WTC11 (cell line): ENCODE measurements at regions not wholly inside any gene's neighbourhood (a gene's known extent, or its start where the extent isn't known, plus 50 kb on each side); places are given as distances from the start of the nearest gene placed in this dataset.

ENCODE experiments used
- FOXK1 ChIP-seq: sonication (generic); formaldehyde crosslinking; IDR thresholded peaks from 2 replicates; pipeline ENCODE4 v1.8.0; 2022; ENCODE audit warnings: mild to moderate bottlenecking, moderate library complexity, missing genetic modification reagents
- TCF7 ChIP-seq: sonication (generic); formaldehyde crosslinking; IDR thresholded peaks from 2 replicates; pipeline ENCODE4 v1.8.0; 2022; ENCODE audit warnings: mild to moderate bottlenecking, low read depth, missing genetic modification reagents, moderate library complexity
- TF ChIP-seq, protein P1 (sequence below): fragments of 200-600 bp; IDR thresholded peaks from 2 replicates; pipeline ENCODE4 v1.8.0; 2022; ENCODE audit warnings: antibody characterized with exemption
- TF ChIP-seq, protein P2 (sequence below): sonication (generic); formaldehyde crosslinking; IDR thresholded peaks from 2 replicates; pipeline ENCODE4 v1.8.0; 2022; ENCODE audit warnings: mild to moderate bottlenecking, missing genetic modification reagents
- TF ChIP-seq, protein P3 (sequence below): sonication (generic); formaldehyde crosslinking; IDR thresholded peaks from 2 replicates; pipeline ENCODE4 v1.8.0; 2022; ENCODE audit warnings: mild to moderate bottlenecking, missing genetic modification reagents
- TF ChIP-seq, protein P4 (sequence below): fragments of 250-450 bp; sonication (Bioruptor Pico); IDR thresholded peaks from 2 replicates; pipeline ENCODE4 v1.9.0; 2021; ENCODE audit warnings: moderate library complexity, mild to moderate bottlenecking, inconsistent platforms, borderline replicate concordance
- TF ChIP-seq, protein P5 (sequence below): sonication (generic); formaldehyde crosslinking; conservative IDR thresholded peaks from 2 replicates; pipeline ENCODE4 v1.8.1; 2022; ENCODE audit warnings: mild to moderate bottlenecking, missing genetic modification reagents
- TF ChIP-seq, protein P6 (sequence below): sonication (generic); formaldehyde crosslinking; conservative IDR thresholded peaks from 2 replicates; pipeline ENCODE4 v1.8.1; 2023; ENCODE audit warnings: mild to moderate bottlenecking, low read depth, missing genetic modification reagents, moderate library complexity
- TF ChIP-seq, protein P7 (sequence below): sonication (generic); formaldehyde crosslinking; IDR thresholded peaks from 2 replicates; pipeline ENCODE4 v1.8.1; 2023; ENCODE audit warnings: mild to moderate bottlenecking, missing genetic modification reagents, borderline replicate concordance

DNA sequence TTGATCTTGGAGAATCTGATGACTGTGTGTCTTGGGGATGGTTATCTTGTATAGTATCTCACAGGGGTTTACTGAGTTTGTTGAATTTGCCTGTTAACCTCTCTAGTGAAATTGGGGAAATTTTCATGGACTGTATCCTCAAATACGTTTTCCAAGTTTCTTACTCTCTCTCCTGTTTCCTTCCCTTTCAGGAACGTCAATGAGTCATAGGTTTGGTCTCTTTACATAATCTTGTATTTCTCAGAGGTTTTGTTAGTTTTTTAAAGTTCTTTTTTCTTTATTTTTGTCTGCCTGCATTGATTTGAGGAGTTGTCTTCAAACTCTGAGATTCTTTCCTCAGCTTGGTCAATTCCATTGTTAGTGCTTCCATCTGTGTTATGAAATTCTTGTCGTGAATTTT is 227.7 kb upstream of the GPRIN3 start:
- TF ChIP-seq, protein P1, sequence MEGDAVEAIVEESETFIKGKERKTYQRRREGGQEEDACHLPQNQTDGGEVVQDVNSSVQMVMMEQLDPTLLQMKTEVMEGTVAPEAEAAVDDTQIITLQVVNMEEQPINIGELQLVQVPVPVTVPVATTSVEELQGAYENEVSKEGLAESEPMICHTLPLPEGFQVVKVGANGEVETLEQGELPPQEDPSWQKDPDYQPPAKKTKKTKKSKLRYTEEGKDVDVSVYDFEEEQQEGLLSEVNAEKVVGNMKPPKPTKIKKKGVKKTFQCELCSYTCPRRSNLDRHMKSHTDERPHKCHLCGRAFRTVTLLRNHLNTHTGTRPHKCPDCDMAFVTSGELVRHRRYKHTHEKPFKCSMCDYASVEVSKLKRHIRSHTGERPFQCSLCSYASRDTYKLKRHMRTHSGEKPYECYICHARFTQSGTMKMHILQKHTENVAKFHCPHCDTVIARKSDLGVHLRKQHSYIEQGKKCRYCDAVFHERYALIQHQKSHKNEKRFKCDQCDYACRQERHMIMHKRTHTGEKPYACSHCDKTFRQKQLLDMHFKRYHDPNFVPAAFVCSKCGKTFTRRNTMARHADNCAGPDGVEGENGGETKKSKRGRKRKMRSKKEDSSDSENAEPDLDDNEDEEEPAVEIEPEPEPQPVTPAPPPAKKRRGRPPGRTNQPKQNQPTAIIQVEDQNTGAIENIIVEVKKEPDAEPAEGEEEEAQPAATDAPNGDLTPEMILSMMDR, result no peak
- TF ChIP-seq, protein P2, sequence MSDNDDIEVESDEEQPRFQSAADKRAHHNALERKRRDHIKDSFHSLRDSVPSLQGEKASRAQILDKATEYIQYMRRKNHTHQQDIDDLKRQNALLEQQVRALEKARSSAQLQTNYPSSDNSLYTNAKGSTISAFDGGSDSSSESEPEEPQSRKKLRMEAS (CRISPR knock-in tag), result no peak
- TF ChIP-seq, protein P3, sequence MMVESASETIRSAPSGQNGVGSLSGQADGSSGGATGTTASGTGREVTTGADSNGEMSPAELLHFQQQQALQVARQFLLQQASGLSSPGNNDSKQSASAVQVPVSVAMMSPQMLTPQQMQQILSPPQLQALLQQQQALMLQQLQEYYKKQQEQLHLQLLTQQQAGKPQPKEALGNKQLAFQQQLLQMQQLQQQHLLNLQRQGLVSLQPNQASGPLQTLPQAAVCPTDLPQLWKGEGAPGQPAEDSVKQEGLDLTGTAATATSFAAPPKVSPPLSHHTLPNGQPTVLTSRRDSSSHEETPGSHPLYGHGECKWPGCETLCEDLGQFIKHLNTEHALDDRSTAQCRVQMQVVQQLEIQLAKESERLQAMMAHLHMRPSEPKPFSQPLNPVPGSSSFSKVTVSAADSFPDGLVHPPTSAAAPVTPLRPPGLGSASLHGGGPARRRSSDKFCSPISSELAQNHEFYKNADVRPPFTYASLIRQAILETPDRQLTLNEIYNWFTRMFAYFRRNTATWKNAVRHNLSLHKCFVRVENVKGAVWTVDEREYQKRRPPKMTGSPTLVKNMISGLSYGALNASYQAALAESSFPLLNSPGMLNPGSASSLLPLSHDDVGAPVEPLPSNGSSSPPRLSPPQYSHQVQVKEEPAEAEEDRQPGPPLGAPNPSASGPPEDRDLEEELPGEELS (CRISPR knock-in tag), result no peak
- TF ChIP-seq TCF7 (CRISPR knock-in tag), result no peak
- TF ChIP-seq, protein P4, sequence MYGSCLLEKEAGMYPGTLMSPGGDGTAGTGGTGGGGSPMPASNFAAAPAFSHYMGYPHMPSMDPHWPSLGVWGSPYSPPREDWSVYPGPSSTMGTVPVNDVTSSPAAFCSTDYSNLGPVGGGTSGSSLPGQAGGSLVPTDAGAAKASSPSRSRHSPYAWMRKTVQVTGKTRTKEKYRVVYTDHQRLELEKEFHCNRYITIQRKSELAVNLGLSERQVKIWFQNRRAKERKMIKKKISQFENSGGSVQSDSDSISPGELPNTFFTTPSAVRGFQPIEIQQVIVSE (CRISPR knock-in tag), result no peak
- TF ChIP-seq, protein P5, sequence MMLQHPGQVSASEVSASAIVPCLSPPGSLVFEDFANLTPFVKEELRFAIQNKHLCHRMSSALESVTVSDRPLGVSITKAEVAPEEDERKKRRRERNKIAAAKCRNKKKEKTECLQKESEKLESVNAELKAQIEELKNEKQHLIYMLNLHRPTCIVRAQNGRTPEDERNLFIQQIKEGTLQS (CRISPR knock-in tag), result no peak
- TF ChIP-seq, protein P6, sequence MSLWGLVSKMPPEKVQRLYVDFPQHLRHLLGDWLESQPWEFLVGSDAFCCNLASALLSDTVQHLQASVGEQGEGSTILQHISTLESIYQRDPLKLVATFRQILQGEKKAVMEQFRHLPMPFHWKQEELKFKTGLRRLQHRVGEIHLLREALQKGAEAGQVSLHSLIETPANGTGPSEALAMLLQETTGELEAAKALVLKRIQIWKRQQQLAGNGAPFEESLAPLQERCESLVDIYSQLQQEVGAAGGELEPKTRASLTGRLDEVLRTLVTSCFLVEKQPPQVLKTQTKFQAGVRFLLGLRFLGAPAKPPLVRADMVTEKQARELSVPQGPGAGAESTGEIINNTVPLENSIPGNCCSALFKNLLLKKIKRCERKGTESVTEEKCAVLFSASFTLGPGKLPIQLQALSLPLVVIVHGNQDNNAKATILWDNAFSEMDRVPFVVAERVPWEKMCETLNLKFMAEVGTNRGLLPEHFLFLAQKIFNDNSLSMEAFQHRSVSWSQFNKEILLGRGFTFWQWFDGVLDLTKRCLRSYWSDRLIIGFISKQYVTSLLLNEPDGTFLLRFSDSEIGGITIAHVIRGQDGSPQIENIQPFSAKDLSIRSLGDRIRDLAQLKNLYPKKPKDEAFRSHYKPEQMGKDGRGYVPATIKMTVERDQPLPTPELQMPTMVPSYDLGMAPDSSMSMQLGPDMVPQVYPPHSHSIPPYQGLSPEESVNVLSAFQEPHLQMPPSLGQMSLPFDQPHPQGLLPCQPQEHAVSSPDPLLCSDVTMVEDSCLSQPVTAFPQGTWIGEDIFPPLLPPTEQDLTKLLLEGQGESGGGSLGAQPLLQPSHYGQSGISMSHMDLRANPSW (CRISPR knock-in tag), result no peak
- TF ChIP-seq, protein P7, sequence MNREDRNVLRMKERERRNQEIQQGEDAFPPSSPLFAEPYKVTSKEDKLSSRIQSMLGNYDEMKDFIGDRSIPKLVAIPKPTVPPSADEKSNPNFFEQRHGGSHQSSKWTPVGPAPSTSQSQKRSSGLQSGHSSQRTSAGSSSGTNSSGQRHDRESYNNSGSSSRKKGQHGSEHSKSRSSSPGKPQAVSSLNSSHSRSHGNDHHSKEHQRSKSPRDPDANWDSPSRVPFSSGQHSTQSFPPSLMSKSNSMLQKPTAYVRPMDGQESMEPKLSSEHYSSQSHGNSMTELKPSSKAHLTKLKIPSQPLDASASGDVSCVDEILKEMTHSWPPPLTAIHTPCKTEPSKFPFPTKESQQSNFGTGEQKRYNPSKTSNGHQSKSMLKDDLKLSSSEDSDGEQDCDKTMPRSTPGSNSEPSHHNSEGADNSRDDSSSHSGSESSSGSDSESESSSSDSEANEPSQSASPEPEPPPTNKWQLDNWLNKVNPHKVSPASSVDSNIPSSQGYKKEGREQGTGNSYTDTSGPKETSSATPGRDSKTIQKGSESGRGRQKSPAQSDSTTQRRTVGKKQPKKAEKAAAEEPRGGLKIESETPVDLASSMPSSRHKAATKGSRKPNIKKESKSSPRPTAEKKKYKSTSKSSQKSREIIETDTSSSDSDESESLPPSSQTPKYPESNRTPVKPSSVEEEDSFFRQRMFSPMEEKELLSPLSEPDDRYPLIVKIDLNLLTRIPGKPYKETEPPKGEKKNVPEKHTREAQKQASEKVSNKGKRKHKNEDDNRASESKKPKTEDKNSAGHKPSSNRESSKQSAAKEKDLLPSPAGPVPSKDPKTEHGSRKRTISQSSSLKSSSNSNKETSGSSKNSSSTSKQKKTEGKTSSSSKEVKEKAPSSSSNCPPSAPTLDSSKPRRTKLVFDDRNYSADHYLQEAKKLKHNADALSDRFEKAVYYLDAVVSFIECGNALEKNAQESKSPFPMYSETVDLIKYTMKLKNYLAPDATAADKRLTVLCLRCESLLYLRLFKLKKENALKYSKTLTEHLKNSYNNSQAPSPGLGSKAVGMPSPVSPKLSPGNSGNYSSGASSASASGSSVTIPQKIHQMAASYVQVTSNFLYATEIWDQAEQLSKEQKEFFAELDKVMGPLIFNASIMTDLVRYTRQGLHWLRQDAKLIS (CRISPR knock-in tag), result no peak
- TF ChIP-seq FOXK1, result no peak
